Hepatocyte (in vitro differentiated cells): ENCODE measurements at regions not wholly inside any gene's neighbourhood (a gene's known extent, or its start where the extent isn't known, plus 50 kb on each side); places are given as distances from the start of the nearest gene placed in this dataset.

Source experiments
- CTCF ChIP-seq: fragments of 200-600 bp; sonication (generic); IDR thresholded peaks from 2 replicates; pipeline ENCODE4 v1.5.1; 2016; ENCODE audit warnings: antibody characterized with exemption, mild to moderate bottlenecking; ENCODE audit not compliant: poor library complexity
- EZH2 ChIP-seq: fragments of 200-600 bp; sonication (generic); IDR thresholded peaks from 2 replicates; pipeline ENCODE4 v1.6.1; 2016; ENCODE audit warnings: antibody characterized with exemption, mild to moderate bottlenecking, borderline replicate concordance
- EZH2phosphoT487 ChIP-seq: fragments of 200-600 bp; sonication (generic); IDR thresholded peaks from one replicate; pipeline ENCODE4 v1.6.1; 2018; ENCODE audit warnings: antibody characterized with exemption, mild to moderate bottlenecking, low read depth, moderate library complexity; ENCODE audit not compliant: unreplicated experiment, severe bottlenecking

GRCh38 chr12:97936165-97936564, 473.6 kb downstream of the RMST start:
- no peak for TF ChIP-seq CTCF
- no peak for TF ChIP-seq EZH2
- TF ChIP-seq EZH2phosphoT487: no peak
